ENCODE measurements at regions not wholly inside any gene's neighbourhood (a gene's known extent, or its start where the extent isn't known, plus 50 kb on each side); places are given as distances from the start of the nearest gene placed in this dataset.

- Histone ChIP-seq H3K27me3 (no peaks in the 10 kb centered on the region), H3K4me1 (no peaks in the 10 kb centered on the region), H3K4me3 (no peak overlapping the region), H3K36me3 (no peaks in the 10 kb centered on the region), H3K27ac (no peak overlapping the region), H3K9me3 (no peaks in the 10 kb centered on the region)
- TF ChIP-seq POLR2A (IDR thresholded peaks at IDR 0.05) (no peak), CTCF (IDR thresholded peaks at IDR 0.05) (no peak)
- WGBS, 4 donors = 38 to 46% (median 44%) methylated on average over 2 of the region's 2 CpGs
- DNase-seq (no peak), ATAC-seq (no peak)
- intact Hi-C loops (cut with DNase I) = no loop called here
Measured at GRCh38 chr18:29063346-29063745, 886.4 kb upstream of the CDH2 start.

- H3K36me3 ChIP-seq = no peaks in the 10 kb centered on the region
- no peaks in the 10 kb centered on the region for H3K4me1 ChIP-seq
- ATAC-seq = no peak
- no peak for DNase-seq
- H3K9me3 ChIP-seq = no peaks in the 10 kb centered on the region
- H3K27me3 ChIP-seq = no peaks in the 10 kb centered on the region
- no peak overlapping the region for H3K27ac ChIP-seq
- TF ChIP-seq POLR2A (IDR thresholded peaks at IDR 0.05) = no peak
- TF ChIP-seq CTCF (IDR thresholded peaks at IDR 0.05) = no peak
- intact Hi-C loops (cut with DNase I) = no loop called here
- no peak overlapping the region for H3K4me3 ChIP-seq
Measured at GRCh38 chr18:29062921-29063320, 886.0 kb upstream of the CDH2 start.

- ATAC-seq (no peak), DNase-seq (no peak)
- intact Hi-C loops (cut with DNase I) = no loop called here
- no peaks in the 10 kb centered on the region for H3K9me3 ChIP-seq
- no peaks in the 10 kb centered on the region for H3K36me3 ChIP-seq
- H3K4me1 ChIP-seq = no peaks in the 10 kb centered on the region
- 43 to 52% (median 47%) methylated on average over 1 of the region's 1 CpG for WGBS, 4 donors
- no peak overlapping the region for H3K4me3 ChIP-seq
- TF ChIP-seq CTCF (IDR thresholded peaks at IDR 0.05) (no peak), POLR2A (IDR thresholded peaks at IDR 0.05) (no peak)
- H3K27me3 ChIP-seq = no peaks in the 10 kb centered on the region
- H3K27ac ChIP-seq = no peak overlapping the region
Measured at GRCh38 chr18:29060349-29060748, 883.4 kb upstream of the CDH2 start.

GRCh38 chr18:29057703-29058102 is 880.8 kb upstream of the CDH2 start:
- Histone ChIP-seq H3K27ac (no peak overlapping the region), H3K9me3 (peaks cover 0 to 13% (median 0%) of the 10 kb centered on the region in 12 donors), H3K4me1 (no peaks in the 10 kb centered on the region), H3K36me3 (no peaks in the 10 kb centered on the region), H3K27me3 (no peaks in the 10 kb centered on the region), H3K4me3 (no peak overlapping the region)
- no peak for ATAC-seq
- DNase-seq = no peak
- intact Hi-C loops (cut with DNase I) = no loop called here
- TF ChIP-seq CTCF (IDR thresholded peaks at IDR 0.05) = no peak
- no peak for TF ChIP-seq POLR2A (IDR thresholded peaks at IDR 0.05)

Measured in heart left ventricle (tissue), 16 donors.